HG02885 (cell line): ENCODE measurements at regions not wholly inside any gene's neighbourhood (a gene's known extent, or its start where the extent isn't known, plus 50 kb on each side); places are given as distances from the start of the nearest gene placed in this dataset.
"Not testable (repeated sequence)": the region's sequence is repeated elsewhere in the genome, so short reads cannot be mapped to it uniquely, and the experiment has no call there.

Experiments used
- ATAC-seq: cut with Tn5 transposase; IDR thresholded peaks from one replicate; pipeline ENCODE4 v1.9.1; 2021; ENCODE audit warnings: mild to moderate bottlenecking; ENCODE audit not compliant: unreplicated experiment, poor library complexity

DNA sequence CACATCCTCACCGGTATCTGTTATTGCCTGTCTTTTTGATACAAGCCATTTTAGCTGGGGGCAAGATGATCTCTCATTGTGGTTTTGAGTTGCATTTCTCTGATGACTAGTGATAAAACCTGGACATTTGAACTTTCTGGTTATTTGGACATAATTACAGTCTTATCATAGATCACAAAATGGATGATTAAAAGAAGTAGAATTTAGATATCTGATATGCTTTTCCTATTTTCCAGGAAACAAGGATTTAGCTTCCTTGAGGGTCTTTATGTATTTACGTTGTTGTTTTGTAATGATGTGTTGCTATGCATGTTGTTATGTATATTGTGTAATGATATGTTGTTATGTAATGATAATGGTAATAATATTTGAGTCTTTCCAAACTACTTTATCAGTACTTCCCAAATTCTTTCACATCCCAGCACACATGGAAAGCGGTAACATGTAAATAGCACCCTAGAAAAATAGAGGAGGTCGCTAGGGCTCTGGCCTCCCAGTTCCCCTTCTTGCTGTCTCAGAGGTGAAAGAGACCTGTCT is 53.8 kb downstream of the GJD2 start:
- no peak for ATAC-seq

DNA sequence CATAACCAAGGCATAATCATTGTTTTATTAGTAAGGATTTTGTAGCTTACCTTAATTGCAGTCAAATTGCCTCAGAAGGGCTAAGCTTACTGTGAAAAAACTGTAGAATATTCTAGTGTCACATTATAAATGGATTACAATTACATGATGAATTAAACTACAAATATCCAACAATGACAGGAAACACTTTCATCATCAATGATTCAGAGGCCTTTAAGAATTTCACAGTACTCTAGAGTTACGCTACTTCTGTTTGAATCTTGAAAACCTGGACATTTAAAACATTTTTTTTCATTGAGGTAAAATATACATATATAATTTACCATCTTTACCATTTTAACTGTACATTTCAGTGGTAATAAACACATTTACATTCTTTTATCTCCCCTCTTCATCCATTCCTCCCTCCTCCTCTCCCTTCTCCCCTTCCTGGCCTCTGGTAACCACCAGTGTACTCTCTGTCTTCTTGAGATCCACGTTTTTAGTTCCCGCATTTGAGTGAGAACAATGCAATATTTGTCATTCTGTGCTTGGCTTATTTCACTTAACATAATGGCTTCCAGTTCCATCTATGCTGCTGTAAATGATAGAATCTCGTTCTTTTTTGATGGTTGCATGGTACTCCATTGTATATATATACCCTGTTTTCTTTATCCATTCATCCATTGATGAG is 54.7 kb downstream of the GJD2 start:
- ATAC-seq: no peak

DNA sequence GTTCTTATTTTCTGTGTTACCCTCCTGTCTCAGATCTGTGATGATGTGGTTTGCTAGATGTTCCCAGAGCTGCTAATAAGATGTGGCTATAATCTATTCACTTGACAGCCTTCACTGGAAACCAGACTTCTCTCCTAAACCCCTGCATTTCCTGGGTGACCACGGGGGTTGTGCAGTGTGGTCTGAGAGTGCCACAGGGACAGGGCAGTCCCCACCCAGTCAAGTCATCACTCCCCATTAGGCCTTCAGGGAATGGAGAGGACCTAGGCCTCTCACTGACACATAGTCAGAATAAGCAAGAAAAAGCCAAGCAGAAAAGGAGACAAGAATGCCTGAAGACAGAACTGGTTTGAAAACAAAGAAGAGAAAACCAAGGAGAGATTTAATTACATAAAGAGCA is 58.3 kb downstream of the GJD2 start:
- ATAC-seq: no peak

DNA sequence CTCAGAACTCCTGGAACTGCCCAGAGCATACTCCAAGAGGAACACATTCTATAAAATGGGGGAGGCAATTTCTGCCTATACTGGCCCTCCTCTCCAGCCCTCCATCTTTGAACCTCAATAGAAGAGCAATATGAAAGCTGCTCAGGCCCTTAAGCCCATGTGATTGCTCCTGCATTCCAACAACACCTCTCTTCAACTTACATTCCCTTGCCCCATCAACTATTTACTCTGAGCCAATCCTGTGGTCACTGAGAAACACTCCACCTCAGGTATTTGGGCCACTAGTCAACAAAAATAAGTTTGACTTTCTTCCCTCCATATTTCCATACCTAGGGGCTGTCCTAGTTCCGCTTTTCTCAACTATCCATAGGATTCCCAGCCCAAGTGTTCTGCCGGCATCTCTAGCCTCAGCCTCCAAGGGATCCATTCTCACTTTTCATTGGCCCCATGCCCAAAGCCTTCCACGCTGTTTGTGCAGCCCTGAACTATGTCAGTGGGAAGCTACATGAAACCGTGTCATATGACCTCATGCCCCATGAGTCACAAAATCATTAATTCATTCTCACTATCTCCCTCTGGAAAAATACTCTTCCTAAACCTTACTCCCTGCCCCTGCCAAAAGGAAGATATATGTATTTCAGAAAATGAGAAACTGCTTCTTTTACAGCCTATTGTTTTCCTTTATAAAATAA is 61.6 kb downstream of the GJD2 start:
- no peak for ATAC-seq

DNA sequence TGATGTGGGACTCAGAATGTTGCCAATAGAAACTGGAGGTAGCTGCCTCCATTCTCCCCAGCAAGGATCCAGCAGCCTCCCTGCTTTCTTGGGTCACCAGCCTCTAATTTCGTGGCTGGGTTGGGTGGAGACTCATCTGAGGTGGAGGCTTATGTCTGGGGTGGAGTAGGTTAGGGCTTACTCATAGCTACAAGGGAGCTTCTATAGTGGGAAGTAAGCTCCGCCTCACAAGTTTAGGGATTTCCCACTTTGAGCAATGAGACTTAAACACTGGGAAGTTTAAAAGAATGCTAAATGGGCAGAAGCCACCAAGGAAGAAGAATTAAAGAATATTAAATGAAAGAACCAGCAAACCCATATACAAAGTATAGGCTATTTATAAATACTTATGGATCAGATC is 63.8 kb downstream of the GJD2 start:
- ATAC-seq: no peak

DNA sequence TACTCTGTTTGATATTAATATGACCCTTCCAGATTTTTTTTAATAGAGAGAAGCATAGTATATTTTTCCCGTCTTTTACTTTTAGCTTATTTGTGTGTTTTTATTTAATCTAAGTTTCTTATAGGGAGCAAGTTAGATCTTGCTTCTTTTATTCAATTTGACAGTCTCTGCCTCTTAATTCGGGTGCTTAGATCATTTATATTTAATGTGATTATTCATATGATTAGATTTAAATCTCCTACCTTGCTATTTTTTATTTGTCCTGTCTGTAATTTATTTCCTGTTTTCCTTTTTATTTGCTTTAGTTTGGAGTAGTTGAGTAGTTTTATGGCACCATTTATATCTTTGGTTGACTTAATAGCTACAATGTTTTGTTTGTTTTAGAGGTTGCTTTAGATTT is 66.1 kb downstream of the GJD2 start:
- ATAC-seq: no peak

DNA sequence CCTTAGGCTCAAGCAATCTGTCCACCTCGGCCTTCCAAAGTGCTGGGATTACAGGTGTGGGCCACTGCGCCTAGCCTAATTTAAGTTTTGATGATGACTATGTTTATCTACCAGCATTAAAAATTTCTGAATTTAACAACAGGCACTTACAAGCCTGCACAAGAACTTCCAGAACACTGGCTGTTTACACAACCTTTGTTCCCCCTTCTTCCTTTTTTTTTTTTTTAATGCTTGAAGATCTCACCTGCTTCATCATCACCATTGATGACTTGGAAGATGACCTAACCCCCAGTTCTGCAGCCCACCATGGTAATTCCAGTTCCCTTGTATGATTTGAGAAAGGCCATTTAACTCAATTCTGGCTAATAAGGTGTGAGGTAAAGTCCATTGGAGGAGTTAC is 70.4 kb downstream of the GJD2 start:
- ATAC-seq: no peak

DNA sequence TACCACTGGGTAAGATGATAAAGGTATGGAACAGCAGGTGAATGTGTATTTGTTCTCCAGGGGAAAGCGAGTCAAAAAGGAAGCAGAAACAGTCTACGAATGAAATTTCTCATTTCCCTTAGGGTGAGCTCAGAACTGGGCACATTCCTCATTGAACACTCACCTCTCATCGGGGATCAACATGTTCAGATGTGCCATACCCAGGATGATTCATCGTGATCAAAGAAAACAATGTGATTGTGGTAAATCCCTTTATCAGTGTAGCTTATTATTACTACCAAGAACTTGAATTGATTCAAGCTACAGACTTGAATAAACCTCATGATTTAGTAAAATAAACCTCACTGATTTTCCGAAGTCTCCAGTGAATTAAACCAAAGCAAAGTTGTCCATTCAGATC is 72.1 kb downstream of the GJD2 start:
- no peak for ATAC-seq

DNA sequence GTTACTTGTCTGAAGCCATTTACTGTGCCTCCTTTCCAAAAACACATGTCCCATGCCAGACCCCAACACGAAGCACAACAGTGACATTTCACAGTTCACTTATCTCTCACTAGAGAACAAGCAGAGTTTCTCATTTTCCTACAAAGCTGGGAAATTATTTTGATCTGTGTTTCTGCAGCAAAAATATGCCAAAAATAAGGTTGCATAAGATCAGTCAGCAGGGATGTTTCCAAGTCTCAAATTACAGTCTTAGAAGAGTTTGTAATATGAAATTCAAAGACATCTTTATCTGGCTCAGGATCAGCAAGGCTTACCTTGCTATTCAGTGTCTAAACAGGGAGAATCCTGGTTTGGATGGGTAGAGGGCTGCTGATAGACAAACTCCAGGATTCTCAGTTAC is 75.5 kb downstream of the GJD2 start:
- no peak for ATAC-seq

DNA sequence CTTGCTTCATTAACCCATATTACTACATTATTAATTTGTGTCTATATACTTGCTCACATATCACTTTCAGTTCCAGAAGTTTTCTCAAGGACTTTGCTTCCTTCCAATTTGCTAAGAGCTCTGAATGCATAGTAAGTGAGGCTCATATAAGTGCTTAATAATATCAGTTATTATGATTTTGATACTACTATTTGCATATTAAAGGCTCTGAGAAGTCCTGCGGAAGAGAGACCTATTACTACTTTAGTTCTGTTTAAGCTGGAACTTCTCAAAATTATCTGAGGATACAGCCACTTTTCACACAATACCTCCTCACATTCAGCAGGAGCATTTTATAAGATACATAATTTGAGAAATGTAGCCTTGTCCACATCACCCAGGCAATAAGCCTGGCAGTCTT is 81.6 kb downstream of the GJD2 start:
- ATAC-seq: no peak

DNA sequence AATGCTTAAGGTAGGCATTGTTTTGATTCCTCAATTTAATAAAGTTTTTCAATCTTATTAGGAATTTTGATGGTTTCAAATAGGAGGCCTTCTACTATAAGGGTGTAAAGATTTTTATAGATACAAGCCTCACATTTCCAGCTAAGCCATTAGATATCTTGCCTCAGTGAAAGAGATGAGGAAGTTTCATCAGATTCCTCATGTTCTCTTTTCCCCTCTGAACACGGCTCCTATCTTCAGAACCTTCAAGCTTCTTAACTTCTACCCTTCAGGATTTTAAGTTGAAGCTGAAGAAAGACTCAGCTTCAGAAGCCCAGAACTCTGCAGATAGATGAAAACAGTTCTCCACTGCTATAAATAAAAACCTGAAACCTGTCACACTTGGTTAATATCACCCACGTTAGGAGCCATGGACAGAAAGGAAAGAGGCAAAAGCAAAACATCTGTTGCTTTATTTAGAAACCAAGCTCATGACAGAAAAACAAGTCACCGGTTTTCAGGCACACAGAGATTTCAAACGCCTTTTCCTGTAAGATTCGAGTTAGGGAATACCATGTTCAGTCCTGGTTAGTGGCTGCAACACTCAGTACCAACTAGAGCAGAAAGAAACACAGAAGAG is 82.2 kb upstream of the GOLGA8B start:
- ATAC-seq: peak; percentile 60

DNA sequence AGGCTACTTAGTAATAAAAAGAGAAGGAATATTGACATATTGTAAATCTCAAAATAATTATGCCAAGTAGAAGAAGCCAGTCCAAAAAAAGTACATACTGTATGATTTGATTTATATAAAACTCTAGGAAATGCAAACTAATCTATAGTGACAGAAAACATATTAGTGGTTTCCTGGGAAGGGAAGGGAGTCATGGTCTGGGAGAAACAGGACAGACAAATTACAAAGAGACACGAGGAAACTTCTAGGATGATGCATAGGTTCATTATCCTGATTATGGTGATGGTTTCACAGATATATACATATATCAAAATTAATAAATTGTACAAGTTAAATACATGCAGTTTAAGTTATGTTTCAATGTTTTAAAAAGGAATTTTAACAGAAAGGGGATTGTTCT is 81.0 kb upstream of the GOLGA8B start:
- ATAC-seq: no peak

DNA sequence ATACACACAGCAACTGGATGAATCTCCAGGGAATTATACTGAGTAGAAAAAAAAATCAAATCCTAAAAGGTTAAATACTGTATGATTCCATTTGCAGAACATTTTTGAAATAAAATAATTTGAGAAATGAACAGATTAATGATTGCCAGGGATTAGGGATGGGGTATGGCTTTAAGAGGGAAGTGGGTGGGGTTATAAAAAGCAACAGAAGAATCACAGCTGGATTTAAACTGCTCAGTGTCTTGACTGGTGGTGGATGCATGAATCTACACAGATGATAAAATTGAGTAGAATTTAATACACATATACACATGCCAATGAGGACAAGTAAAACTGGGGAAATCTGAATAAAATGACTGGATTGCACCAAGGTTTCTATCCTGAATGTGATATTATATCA is 79.7 kb upstream of the GOLGA8B start:
- ATAC-seq: no peak

DNA sequence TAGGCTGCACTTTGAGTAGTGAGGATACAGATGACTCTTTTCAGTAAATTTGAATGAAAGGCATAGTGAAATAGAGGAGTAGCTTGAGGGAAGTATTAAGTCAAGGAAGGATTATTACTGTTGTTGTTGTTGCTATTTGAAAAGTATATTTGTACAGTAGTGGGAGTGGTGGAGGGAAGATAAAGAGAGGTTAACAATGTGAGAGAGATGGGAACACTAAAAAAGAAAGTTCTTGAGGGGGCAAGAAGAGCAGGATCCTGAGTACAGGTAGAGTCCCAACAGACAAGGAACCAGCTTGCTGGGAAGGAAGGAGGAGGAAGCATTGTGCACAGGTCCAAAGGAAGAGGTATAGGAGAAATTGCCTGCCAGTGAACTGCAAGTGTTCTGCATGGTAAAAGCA is 75.6 kb upstream of the GOLGA8B start:
- ATAC-seq: no peak

DNA sequence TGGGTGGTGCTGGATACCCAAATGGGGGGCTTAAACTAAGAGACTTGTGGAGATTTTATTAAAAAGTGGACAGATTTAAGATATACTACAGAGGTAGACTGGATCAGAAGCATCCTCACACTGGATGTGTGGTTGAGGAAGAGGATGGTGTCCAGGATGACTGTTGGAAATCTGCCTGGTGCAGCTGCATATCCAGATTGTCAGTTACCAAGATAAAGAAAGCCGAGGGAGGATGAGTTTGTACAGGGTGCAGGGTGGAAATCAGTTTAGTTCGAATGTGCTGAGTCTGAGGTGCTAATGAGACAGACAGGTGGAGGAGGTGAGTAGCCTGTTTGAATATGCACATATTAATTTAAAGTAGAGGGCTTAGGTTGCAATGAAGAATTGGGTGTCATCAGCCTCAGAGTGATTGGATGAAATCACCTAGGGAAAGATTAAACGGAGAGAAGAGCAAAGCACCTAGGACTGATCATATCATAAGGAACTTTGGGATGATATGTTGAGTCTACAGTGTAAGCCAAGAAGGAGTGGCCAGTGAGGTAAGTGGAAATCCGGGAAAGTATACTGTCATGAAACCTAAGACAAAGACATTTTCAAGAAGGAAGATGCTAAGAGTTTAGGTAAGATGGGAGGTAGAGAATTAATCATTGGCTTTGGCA is 74.1 kb upstream of the GOLGA8B start:
- ATAC-seq: no peak

DNA sequence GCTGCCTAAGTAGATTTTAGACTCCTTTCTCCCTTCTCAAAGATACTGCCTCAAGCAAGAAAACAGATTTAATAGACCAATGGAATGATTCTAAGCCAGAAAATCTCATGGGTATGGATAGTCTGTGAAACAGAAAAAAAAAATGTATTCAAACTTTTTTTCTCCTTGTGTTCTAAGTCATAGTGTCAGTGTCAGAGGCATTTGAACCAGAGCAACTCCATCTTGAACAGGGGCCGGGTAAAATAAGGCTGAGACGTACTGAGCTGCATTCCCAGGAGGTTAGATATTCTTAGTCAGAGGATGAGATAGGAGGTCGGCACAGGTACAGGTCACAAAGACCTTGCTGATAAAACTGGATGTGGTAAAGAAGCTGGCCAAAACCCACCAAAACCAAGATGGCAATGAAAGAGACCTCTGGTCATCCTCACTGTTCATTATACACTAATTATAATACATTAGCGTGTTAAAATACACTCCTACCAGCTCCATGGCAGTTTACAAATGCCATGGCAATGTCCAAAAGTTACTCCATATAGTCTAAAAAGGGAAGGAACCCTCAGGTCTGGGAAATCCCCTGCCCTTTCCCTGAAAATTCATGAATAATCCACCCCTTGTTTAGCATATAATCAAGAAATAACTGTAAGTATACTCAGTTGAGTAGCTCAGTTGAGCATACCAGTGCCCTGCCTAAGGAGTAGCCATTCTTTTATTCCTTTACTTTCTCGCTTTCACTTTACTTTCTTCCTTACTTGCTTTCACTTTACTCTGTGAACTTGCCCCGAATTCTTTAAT is 72.8 kb upstream of the GOLGA8B start:
- ATAC-seq: no peak

DNA sequence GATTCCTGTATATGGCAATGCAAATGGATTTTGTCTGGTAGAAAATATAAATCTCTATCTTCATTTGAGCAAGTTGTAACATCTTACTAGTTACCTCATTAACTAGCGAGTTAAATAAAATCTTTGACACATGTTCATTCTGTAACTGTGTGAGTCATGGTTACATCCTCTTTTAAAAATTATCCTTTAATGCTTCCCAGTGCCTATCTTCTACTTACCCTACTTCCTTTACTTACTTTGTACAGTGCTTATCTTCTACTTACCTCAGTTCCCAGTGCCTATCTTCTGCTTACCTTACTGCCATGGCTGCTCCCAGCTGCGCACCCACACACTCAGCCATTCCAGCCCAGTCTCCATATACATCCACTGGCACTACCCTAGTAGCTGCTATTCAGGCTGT is 71.9 kb upstream of the GOLGA8B start:
- ATAC-seq: no peak

DNA sequence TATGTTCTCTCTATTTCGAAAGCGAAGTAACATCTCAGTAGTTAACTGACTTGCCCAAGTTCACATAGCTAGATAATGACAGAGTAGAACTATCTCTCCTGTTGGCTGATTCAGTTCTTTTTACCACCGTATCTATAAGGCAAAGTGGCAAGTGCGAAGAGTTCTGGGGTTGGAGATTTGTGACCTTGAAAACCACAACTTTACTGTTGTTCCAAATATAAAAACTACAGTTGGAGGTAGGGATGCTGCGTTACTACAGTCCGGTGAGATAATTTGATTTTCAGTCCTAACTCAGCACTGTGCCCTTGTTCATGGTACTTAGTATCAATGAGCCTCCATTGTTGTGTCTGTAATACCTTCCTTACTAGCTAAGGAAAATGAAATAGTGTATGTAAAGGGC is 71.2 kb upstream of the GOLGA8B start:
- no peak for ATAC-seq

DNA sequence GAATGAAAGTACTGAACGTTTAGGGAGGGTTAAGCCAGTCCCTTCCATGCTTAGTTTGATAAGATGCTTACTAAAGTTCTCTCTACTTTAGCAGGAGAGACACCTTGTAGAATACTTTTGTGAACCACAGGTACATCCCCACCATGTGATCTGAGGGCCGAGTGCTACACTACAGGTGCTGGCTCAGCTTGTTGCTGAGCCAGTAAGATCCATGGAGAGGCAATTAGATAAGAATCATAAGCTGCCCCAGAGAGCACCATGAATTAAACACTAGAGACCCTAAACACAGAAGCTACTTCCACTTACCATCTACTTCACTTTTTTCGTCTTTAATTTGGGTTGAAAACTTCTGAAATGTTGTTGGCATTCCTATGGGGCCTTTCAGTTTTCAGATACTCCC is 70.5 kb upstream of the GOLGA8B start:
- no peak for ATAC-seq

DNA sequence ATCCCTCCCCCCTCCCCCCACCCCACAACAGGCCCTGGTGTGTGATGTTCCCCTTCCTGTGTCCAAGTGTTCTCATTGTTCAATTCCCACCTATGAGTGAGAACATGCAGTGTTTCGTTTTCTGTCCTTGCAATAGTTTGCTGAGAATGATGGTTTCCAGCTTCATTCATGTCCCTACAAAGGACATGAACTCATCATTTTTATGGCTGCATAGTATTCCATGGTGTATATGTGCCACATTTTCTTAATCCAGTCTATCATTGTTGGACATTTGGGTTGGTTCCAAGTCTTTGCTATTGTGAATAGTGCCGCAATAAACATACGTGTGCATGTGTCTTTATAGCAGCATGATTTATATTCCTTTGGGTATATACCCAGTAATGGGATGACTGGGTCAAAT is 69.9 kb upstream of the GOLGA8B start:
- not testable (repeated sequence) for ATAC-seq

DNA sequence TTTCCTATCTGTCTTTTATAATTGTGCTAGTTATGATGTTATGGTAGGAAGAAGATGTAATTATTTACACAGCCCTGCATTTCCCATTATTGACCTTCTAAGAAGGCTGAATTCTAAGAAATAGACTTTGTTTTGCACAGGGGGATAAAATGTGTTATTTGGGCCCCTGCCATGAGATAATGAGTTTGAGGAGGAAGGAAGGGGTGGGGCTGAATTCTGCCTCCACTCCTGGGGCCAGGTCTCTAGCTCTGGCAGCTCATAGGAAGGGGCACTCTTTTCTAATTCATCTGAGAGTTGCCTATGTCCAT is 69.2 kb upstream of the GOLGA8B start:
- ATAC-seq: no peak
